GM12878 (cell line): ENCODE measurements at regions not wholly inside any gene's neighbourhood (a gene's known extent, or its start where the extent isn't known, plus 50 kb on each side); places are given as distances from the start of the nearest gene placed in this dataset.

Experiments
- ATAC-seq: fragments of 200-7000 bp; cut with Tn5 transposase; 3 replicates; pipeline ENCODE4 v1.9.1; 2020; ENCODE audit warnings: mild to moderate bottlenecking, moderate library complexity
- BruUV-seq: library from RNA; stranded (reverse); fragments of 400-500 nt; replicated peaks from 2 replicates; lab custom pipeline; 2021; lab: Mats Ljungman, UMichigan
- CTCF ChIA-PET: fragments of 300-600 bp; sonication (Branson Sonifier 250); formaldehyde crosslinking; extraction: SDS; loops from one replicate; lab custom pipeline; 2021; ENCODE audit warnings: inconsistent platforms; lab: Yijun Ruan, JAX
- POLR2A ChIA-PET: fragments of 350-600 bp; formaldehyde crosslinking; extraction: SDS; loops from one replicate; lab custom pipeline; 2021; ENCODE audit warnings: inconsistent platforms; lab: Charles Lee
- RAD21 ChIA-PET: fragments of 300-600 bp; sonication (Branson Sonifier 250); formaldehyde crosslinking; loops from one replicate; lab custom pipeline; 2023; ENCODE audit warnings: antibody characterized with exemption; ENCODE audit not compliant: unreplicated experiment; lab: Charles Lee
- SMC1A ChIA-PET: fragments of 300-600 bp; sonication (Branson Sonifier 250); formaldehyde crosslinking; loops from one replicate; lab custom pipeline; 2023; ENCODE audit not compliant: unreplicated experiment, uncharacterized antibody; lab: Charles Lee
- DNase-seq: peaks from one replicate; pipeline ENCODE4 v3.0.0-alpha.2; 2011; ENCODE audit warnings: low read depth, low spot score
- FAIRE-seq: peaks from 3 replicates; lab custom pipeline; 2011; peaks lifted over from hg19 to GRCh38; lab: Jason Lieb, UNC
- H2AFZ ChIP-seq: 2 replicates; pipeline ENCODE4 v1.6.0; 2011; ENCODE audit warnings: low read depth, low read length, control low read depth; ENCODE audit not compliant: control insufficient read depth
- H3K27ac ChIP-seq: 2 replicates; pipeline ENCODE4 v1.5.1; 2011; ENCODE audit warnings: control low read depth; ENCODE audit not compliant: control insufficient read depth, insufficient read depth
- H3K27me3 ChIP-seq, 2 experiments: replicated peaks in 1 of 2; 2 replicates each; pipeline versions ENCODE4 v1.6.0 to v1.6.1; 2011; ENCODE audit warnings: low read length in 1 of 2; ENCODE audit not compliant: control insufficient read depth in 2 of 2, insufficient read depth in 2 of 2
- H3K36me3 ChIP-seq, 2 experiments: 2 replicates each; pipeline ENCODE4 v1.5.1; 2011; ENCODE audit warnings: low read length in 1 of 2; ENCODE audit not compliant: control insufficient read depth in 2 of 2, insufficient read depth in 2 of 2
- H3K4me1 ChIP-seq: 2 replicates; pipeline ENCODE4 v1.6.1; 2011; ENCODE audit warnings: mild to moderate bottlenecking, low read length, moderate library complexity, mixed read lengths; ENCODE audit not compliant: control insufficient read depth, insufficient read depth
- H3K4me2 ChIP-seq: 2 replicates; pipeline ENCODE4 v1.6.0; 2011; ENCODE audit warnings: control low read depth; ENCODE audit not compliant: control insufficient read depth, insufficient read depth
- H3K4me3 ChIP-seq: fragments of 200-600 bp; sonication (generic); 2 replicates; pipeline ENCODE4 v1.5.1; 2016
- H3K79me2 ChIP-seq: 2 replicates; pipeline ENCODE4 v1.6.0; 2011; ENCODE audit warnings: low read length; ENCODE audit not compliant: control insufficient read depth, insufficient read depth
- H3K9ac ChIP-seq: 2 replicates; pipeline ENCODE4 v1.8.0; 2011; ENCODE audit warnings: low read length, control low read depth, mixed read lengths; ENCODE audit not compliant: control insufficient read depth, insufficient read depth
- H3K9me3 ChIP-seq: replicated peaks from 3 replicates; pipeline ENCODE4 v1.5.1; 2011; ENCODE audit warnings: mild to moderate bottlenecking, low read length; ENCODE audit not compliant: control insufficient read depth, insufficient read depth
- H4K20me1 ChIP-seq: 2 replicates; pipeline ENCODE4 v1.6.0; 2011; ENCODE audit not compliant: control insufficient read depth, insufficient read depth
- ASH2L ChIP-seq: fragments of 300-600, 200-600 bp; sonication (generic); IDR thresholded peaks from 2 replicates; pipeline ENCODE4 v1.6.1; 2017; ENCODE audit warnings: low read depth, mild to moderate bottlenecking, borderline replicate concordance
- ATF7 ChIP-seq: fragments of 450-650 bp; IDR thresholded peaks from 2 replicates; pipeline ENCODE4 v1.6.1; 2016; ENCODE audit warnings: low read depth, mild to moderate bottlenecking
- KDM1A ChIP-seq: fragments of 200-600 bp; sonication (generic); IDR thresholded peaks from 2 replicates; pipeline ENCODE4 v1.6.1; 2016; ENCODE audit warnings: borderline replicate concordance
- MLLT1 ChIP-seq: fragments of 450-650 bp; IDR thresholded peaks from 2 replicates; pipeline ENCODE4 v1.6.1; 2016; ENCODE audit warnings: mild to moderate bottlenecking
- NFYB ChIP-seq: IDR thresholded peaks from 2 replicates; pipeline ENCODE4 v1.6.1; 2011; ENCODE audit warnings: low read depth, mild to moderate bottlenecking, low read length, improper control_type of control experiment, moderate library complexity; ENCODE audit not compliant: insufficient read depth
- PKNOX1 ChIP-seq: fragments of 450-650 bp; IDR thresholded peaks from 2 replicates; pipeline ENCODE4 v1.6.1; 2016; ENCODE audit warnings: mild to moderate bottlenecking
- WGBS: methylation state at CpG from one replicate; pipeline ENCODE4 v1.1.6; 2016; ENCODE audit warnings: low lambda C conversion rate; ENCODE audit not compliant: insufficient replicate concordance, insufficient coverage; ENCODE audit errors: missing lambda C conversion rate; 5-methylcytosine and 5-hydroxymethylcytosine counted together
- in situ Hi-C: fragments of 300-500 bp; cut with MboI; formaldehyde crosslinking; loops from 9 replicates; pipeline ENCODE4 v1.14.3; 2018; ENCODE audit warnings: mixed read lengths
- intact Hi-C: fragments of 100-400 bp; cut with micrococcal nuclease; formaldehyde crosslinking; loops from one replicate; pipeline ENCODE4 v1.14.2; 2022; ENCODE audit not compliant: unreplicated experiment

GRCh38 chr6:154561750-154562149 is 51.3 kb upstream of the CNKSR3 start:
- POLR2A ChIA-PET = no interaction called here
- BruUV-seq = no TSS peak
- SMC1A ChIA-PET = no interaction called here
- intact Hi-C loops = no loop called here
- DNase-seq (no peak), ATAC-seq (no peak), FAIRE-seq (no peak)
- WGBS = 0% methylated on average over 2 of the region's 2 CpGs
- in situ Hi-C loops = no loop called here
- CTCF ChIA-PET = no interaction called here
- Histone ChIP-seq H3K4me3 (no peak overlapping the region), H3K79me2 (no peaks in the 10 kb centered on the region), H3K27ac (no peak overlapping the region), H3K4me2 (no peak overlapping the region), H3K36me3 (no peaks in the 10 kb centered on the region), H3K9ac (no peak overlapping the region), H3K27me3 (no peaks in the 10 kb centered on the region; a peak in 2 of 4 replicates), H2AFZ (no peak overlapping the region), H4K20me1 (no peaks in the 10 kb centered on the region), H3K4me1 (no peaks in the 10 kb centered on the region), H3K9me3 (no peaks in the 10 kb centered on the region; the same call in 2 of the 3 replicates)
- no peak for TF ChIP-seq MLLT1
- TF ChIP-seq KDM1A = no peak
- no peak for TF ChIP-seq ATF7
- no peak for TF ChIP-seq PKNOX1
- no peak for TF ChIP-seq NFYB
- TF ChIP-seq ASH2L = no peak
- RAD21 ChIA-PET = no interaction called here
